RPMI7951 (cell line): ENCODE measurements at regions not wholly inside any gene's neighbourhood (a gene's known extent, or its start where the extent isn't known, plus 50 kb on each side); places are given as distances from the start of the nearest gene placed in this dataset.
A peak's percentile ranks its signal among the peaks of the same experiment; 100 is the strongest.
"Not testable (repeated sequence)": the region's sequence is repeated elsewhere in the genome, so short reads cannot be mapped to it uniquely, and the experiment has no call there.

ENCODE experiments used
- DNase-seq: peaks from one replicate; pipeline ENCODE4 v3.0.0-alpha.2; 2012; ENCODE audit warnings: low read depth

DNA sequence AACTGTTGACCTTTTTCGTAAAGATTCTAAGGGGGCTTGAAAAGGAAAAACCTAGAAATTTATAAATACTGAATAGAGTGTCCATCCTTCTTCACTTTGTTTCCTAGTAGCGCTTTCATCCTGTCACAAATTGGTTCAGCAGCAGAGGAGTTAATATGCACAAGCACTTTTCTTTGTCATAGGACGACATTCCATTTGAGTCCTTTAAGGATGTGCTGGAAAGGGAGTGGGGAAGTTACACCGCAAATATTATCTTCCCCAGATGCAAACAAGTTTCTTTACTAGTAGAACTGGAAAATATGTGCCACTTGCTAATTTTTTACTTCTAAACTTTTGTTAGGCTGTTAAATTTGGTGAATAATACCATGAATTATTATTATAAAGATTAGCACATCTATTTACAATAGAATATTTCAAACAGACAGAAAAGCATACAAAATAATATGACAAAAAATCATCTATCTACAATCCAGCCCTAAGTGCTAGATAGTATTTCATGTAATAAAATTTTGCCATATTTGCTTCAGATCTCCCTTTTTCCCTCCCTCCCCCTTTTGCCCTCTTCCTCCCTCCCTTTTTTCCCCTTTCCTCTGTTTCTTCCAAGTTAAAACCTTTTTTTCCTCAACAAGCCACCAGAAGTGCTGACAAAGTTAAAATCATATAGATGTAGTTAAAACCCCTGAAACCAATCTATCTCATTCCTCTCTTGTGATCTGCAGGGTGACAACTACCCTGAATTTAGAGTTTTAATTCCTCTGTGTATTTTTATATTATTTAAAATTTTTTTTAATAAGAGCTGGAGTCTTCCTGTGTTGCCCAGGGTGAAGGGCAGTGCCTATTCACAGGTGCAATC is 50.5 kb upstream of the MAP4K3 start:
- peak; percentile 51 for DNase-seq

DNA sequence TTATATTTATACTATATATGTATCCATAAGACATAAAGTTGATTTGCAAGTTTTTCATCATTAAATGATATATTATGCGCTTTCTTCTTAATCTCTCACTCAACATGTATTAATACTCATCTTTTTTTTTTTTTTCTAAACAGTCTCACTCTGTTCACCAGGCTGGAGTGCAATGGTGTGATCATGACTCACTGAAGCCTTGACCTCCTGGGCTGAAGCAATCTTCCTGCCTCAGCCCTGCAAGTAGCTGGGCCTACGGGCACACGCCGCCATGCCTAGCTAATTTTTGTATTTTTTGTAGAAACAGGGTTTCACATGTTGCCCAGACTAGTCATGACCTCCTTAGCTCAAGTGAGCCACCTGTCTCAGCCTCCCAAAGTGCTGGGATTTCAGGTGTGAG is 51.4 kb upstream of the MAP4K3 start:
- peak; percentile 91 for DNase-seq

DNA sequence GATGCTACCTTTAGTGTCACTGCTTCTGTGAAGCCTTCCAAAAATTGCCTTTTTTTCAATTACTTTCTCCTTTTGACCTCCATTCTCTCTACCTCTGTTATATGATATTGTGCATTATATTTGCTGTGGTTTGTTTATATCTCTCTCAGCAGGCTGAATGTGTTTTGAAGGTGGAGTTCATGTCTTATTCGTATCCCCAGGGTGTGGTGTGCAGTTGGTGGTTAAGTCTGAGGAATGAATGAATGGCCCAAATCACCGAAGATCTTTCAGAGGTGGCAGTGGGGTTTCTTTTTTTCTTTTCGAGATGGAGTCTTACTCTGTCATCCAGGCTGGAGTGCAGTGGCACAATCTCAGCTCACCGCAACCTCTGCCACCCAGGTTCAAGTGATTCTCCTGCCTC is 53.5 kb upstream of the MAP4K3 start:
- DNase-seq: no peak

GRCh38 chr2:39491653-39492052 is 54.6 kb upstream of the MAP4K3 start:
- DNase-seq: no peak

DNA sequence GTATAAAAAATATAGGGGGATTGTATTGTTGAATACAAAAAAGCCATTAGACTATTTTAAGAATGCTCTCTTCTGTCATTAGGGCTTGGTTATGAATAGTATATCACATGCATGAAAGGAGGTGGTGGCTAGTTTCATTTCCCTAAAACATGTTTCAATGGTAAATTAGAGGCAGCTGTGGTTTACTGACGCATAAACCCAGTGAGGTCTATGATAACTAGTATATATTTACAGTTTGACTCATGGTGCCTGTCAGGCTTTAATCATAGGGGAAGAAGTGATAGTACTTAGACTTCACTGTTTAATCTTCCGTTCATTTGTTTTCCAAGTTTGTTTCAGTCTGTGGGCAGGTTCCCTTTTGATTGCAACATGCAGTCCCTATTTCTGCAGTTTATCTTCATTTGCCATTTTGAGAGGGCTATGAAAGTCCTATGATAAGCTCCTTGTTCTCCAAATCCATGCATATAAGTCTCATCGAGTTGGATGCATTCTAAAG is 55.1 kb upstream of the MAP4K3 start:
- DNase-seq: peak; percentile 95

- DNase-seq: no peak
These were observed 55.6 kb upstream of the MAP4K3 start for GRCh38 chr2:39492716-39493115.

DNA sequence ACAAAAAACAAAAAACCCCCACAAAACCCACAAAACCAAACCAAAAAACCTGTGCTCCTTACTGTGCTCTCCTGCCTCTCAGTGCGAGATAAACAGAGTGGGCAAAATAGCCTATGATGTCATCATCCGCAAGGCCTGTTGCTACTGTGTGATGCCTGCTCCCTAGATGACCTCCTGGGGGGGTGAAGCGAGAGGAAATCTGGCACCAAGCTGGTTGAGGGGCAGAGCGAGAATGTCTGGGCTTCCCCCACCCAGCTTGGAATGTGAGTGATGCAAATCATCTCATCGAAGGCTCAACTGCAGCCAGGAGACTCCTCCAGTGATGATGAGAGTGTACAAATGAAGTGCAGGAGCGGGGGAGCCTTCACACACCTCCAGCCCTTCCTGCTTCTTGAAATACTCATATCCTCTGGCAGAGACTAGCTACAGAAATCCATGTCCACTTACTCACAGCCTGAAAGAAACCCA is 57.7 kb upstream of the MAP4K3 start:
- peak; percentile 90 for DNase-seq

DNA sequence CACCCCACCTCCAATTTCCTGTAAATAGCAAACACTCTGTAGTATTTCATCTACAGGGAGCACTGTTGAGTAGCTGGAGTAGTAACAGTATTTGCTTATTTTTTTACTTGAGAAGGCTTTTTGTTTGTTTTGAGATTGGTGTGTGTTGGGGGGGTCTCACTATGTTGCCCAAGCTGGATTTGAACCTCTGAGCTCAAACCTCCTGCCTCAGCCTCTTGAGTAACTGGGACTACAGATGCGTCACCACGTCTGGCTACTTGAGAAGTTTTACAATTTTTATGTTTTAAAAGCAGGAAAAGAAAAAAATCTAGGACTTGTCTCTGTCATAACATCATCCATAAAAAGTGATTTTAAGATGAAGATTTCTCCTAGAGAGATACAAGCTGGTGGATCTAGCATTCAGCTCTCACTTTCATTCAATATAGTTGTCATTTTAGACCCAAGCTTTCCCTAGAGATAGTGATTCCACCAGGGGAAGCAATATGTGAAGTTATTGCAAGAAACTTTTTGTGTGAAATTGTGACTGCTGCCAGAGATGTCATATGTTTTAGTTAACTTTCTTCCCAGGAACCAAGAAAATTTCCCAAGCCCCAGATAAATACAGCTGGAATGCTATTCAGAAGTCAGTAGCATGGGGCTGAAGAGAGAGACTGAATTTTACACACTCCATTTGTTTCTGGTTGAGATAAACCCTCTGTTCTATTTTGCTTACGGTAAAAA is 60.2 kb upstream of the MAP4K3 start:
- no peak for DNase-seq

- DNase-seq: not testable (repeated sequence)
These were observed 61.1 kb upstream of the MAP4K3 start for GRCh38 chr2:39498176-39498575.

- DNase-seq: no peak
These were observed 61.7 kb upstream of the MAP4K3 start for GRCh38 chr2:39498786-39499185.

- no peak for DNase-seq
These were observed 62.3 kb upstream of the MAP4K3 start for GRCh38 chr2:39499336-39499735.

DNA sequence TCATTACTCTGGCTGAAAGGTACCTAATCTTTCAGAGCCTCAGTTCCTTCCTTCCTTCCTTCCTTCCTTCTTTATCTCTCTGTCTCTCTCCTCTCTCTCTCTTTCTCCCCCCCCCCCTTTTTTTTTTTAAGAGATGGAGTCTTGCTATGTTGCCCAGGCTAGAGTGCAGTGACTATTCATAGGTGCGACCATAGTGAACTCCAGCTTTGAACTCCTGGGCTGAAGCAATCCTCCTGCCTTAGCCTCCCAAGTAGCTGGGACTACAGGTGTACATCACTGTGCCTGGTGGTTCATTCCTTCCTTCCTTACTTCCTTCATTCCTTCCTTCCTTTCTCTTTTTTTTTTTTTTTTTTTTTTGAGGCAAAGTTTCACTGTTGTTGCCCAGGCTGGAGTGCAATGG is 64.3 kb upstream of the MAP4K3 start:
- no peak for DNase-seq

GRCh38 chr2:39503277-39503676 is 66.2 kb upstream of the MAP4K3 start:
- DNase-seq: no peak

DNA sequence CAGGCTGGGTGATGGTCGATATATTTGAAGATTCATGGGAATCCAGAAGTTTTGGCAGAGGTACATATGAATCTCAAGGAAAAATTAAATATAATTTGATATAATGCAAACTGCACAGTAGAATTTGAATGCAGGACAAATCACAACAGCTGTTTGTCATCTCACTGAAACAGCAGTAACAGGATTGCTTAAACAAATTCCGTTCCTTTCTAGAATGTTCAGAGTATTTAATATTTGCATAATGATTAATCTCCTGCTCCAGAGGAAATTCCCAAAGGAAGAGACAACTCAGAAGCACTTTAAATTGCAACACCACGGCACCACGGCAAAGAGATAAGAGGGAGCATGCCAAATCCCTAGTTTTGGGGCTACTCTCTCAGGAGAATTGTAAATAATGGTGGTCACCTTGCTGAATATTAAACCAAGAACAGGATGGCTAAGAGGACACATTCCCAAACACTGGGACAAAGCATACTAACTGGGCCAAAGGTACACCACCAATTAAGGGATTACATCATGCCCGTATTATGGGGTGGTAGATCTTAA is 67.8 kb upstream of the MAP4K3 start:
- peak; percentile 63 for DNase-seq

DNA sequence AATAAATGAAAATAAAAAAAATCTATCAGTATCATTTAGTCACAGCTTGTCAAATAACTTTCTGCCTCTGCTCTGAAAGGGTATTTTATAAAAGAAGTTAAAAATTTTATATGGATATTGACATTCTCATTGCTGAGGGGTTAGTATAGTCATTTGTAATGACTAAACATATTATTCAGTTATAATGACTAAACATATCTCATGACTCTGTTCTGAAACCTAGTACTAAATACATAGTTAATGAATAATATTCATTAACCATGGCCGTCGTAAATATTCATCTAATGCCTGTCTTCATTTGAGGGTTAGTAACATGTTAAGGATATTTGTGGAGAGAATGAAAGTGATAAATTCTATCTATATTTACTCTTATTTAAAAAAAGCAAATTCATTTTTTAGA is 69.1 kb upstream of the MAP4K3 start:
- DNase-seq: no peak

DNA sequence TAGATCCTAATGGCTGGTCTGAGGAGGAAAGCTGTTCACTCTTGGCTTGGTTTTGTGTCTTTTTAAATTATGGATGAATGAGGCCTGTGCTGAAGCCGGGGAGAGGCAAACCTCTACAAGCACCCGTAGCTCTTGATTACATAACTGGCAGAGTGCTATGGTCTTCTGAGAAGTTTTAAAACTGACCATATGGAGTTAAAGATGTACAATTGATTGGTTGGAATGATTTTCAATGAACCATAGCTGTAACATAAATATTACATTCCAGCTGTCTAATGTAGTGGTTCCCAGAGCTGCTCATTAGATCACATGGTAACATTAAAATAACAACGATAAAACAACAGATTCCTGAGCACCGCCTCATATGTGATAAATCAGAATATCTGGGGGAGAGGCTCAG is 71.1 kb upstream of the MAP4K3 start:
- DNase-seq: no peak

DNA sequence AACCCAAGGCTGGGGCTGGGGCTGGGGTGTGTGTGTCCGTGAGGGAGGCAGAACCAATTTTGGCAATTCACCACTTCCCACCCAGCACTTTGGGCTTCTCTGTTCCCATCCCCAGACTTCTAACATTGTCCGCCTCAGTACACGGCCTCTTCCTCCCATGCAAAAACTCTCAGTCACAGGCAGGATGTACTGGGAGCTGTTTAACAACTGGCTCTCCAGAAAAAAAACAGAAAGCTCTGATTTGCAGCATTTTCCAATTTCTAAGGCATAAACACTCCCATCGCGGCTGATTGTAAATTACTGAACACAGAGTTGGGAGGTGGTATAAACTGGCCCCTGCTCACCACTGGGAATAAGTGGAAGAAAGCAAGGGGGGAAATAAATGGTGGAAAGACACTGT is 73.1 kb upstream of the MAP4K3 start:
- no peak for DNase-seq

- no peak for DNase-seq
These were observed 74.1 kb upstream of the MAP4K3 start for GRCh38 chr2:39511219-39511604.

DNA sequence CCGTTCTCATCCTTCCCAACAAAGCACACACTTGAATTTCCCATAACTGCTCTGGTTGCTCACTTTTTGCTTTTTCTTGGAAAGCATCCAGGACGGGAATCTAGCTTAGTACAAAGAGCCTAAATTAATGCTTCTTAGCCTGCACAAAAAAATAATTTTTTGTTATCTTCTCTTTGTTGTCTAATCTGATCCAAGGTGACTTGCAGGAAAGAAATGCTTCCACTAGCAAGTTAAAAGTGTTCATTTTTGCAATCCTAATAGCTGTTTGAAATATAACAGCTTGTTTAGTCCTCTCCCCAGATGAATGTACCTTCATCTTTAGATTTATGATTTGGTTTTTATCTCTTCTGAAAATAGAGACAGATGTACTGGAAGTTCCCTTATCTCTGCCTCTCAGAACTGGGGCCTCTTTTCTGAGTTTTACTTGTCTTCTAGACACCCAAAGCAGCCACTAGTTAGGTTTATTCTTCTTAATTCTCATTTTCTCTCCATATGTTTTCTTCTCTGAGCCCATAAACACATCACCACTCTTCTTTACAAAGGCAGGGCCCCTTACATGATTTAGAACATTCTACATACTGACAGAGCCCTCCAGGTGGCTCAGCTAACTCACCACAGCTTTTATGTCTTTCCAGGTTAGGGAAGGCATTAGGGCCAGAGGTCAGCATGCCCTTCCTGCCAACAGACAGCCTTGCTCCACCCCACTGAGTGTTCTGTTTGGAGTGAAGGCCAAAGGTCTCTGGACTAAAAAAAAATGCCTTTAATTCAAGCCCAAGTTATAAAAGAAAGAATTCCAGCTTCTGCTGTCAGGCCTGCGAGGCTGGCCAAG is 74.7 kb upstream of the MAP4K3 start:
- DNase-seq: no peak

GRCh38 chr2:39512434-39512935 is 75.4 kb upstream of the MAP4K3 start:
- peak; percentile 94 for DNase-seq

DNA sequence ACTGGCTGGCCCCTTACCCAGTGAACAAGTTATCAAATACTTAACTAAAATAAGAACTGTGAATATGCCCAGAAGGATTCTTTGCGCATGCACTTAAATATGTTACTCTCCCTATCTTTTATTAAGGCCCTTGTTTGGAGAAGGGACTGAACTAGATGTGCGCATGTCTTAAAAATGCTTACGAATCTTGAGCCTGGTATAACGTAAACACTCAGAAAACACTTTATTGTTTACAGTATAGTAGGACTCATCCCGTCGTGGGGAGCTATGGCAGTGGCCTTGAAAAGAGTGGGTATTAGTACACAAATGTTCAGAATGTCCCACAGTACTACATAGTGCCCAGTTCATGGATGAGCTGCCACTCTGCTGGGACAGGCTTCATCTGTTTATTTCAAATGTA is 75.9 kb upstream of the MAP4K3 start:
- DNase-seq: no peak

DNA sequence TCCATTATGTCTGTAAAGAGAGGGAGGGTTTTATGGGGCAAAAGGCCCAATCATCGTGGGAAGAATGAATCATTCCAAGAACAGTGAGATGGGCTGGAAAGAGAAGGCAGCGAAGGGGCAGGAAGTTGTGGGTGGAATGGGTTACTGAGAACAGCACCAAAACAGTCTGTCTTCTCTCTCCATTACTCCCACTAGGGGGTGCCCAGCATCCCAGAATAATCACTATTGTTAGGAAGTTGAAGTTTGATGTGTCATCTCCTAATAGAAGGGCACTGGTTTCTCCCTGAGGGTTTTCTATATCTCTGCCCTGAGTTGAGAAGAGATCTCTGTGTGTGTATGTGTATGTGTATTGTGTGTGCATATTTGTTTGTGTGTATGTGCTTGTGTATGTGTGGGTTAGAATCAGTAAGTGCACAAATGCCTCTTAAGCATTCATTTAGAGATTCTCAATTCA is 76.6 kb upstream of the MAP4K3 start:
- DNase-seq: peak; percentile 97
